Hepatocyte (in vitro differentiated cells): ENCODE measurements at regions not wholly inside any gene's neighbourhood (a gene's known extent, or its start where the extent isn't known, plus 50 kb on each side); places are given as distances from the start of the nearest gene placed in this dataset.

Source experiments
- CTCF ChIP-seq: fragments of 200-600 bp; sonication (generic); IDR thresholded peaks from 2 replicates; pipeline ENCODE4 v1.5.1; 2016; ENCODE audit warnings: antibody characterized with exemption, mild to moderate bottlenecking; ENCODE audit not compliant: poor library complexity
- EZH2 ChIP-seq: fragments of 200-600 bp; sonication (generic); IDR thresholded peaks from 2 replicates; pipeline ENCODE4 v1.6.1; 2016; ENCODE audit warnings: antibody characterized with exemption, mild to moderate bottlenecking, borderline replicate concordance
- EZH2phosphoT487 ChIP-seq: fragments of 200-600 bp; sonication (generic); IDR thresholded peaks from one replicate; pipeline ENCODE4 v1.6.1; 2018; ENCODE audit warnings: antibody characterized with exemption, mild to moderate bottlenecking, low read depth, moderate library complexity; ENCODE audit not compliant: unreplicated experiment, severe bottlenecking

GRCh38 chr6:115319823-115320222 lies 740.9 kb downstream of the FRK start:
- no peak for TF ChIP-seq EZH2
- TF ChIP-seq CTCF = no peak
- no peak for TF ChIP-seq EZH2phosphoT487
